H1 (cell line): ENCODE measurements at regions not wholly inside any gene's neighbourhood (a gene's known extent, or its start where the extent isn't known, plus 50 kb on each side); places are given as distances from the start of the nearest gene placed in this dataset.

Experiments used
- CHD7 ChIP-seq: fragments of 300-600 bp; sonication (generic); IDR thresholded peaks from 2 replicates; pipeline ENCODE4 v1.7.1; 2012; ENCODE audit warnings: low read length, moderate library complexity, mild to moderate bottlenecking, inconsistent platforms; ENCODE audit not compliant: insufficient replicate concordance
- CTCF ChIP-seq, 3 experiments: IDR thresholded peaks; 1 replicate in 2 of 3; 2 replicates in 1 of 3; pipeline versions ENCODE4 v1.5.1 to v1.6.1; 2011; ENCODE audit warnings: low read length in 3 of 3, mild to moderate bottlenecking in 3 of 3, inconsistent platforms in 2 of 3, low read depth in 1 of 3, moderate library complexity in 1 of 3; ENCODE audit not compliant: insufficient read depth in 1 of 3; ENCODE audit errors: control extremely low read depth in 1 of 3
- POU5F1 ChIP-seq: IDR thresholded peaks from 2 replicates; pipeline ENCODE4 v1.6.1; 2011; ENCODE audit warnings: low read depth, mild to moderate bottlenecking, low read length, moderate library complexity

- TF ChIP-seq CHD7 (no peak), POU5F1 (no peak), CTCF (IDR thresholded peaks at IDR 0.05; ENCODE audit: control extremely low read depth in 1 of 3, insufficient read depth in 1 of 3, low read depth in 1 of 3, low read length in 3 of 3) (no peak)
Observed at GRCh38 chr7:110432061-110432553, 658.8 kb upstream of the LRRN3 start (continued).
